ENCODE measurements at regions not wholly inside any gene's neighbourhood (a gene's known extent, or its start where the extent isn't known, plus 50 kb on each side); places are given as distances from the start of the nearest gene placed in this dataset.
"Not testable (repeated sequence)": the region's sequence is repeated elsewhere in the genome, so short reads cannot be mapped to it uniquely, and the experiment has no call there.

DNA sequence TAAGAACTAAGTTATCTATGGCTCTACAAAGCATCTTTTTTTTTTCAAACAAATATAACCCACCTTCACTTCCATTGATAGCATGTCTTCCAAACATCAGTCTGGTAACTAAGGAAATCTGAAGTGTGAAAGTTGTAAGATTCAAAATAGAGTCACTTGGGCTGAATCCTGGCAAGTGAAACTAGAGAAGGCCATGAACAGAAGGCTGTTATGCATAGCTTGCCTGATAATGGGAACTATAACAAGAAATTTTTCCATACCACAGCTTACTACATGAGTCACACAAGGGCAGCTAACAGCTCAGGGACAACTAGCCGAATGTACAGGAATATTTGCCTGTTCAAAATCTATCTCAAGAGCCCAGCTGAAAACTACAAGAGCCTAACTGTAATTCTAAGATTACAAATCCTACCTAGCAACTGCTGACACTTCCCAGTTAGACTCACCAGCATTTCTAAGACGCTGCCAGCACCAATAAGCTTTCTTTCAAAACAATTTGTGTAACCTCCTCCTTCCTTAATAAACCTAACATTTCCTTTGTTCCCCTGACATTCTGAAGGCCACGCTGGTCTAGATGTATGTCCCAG is 1066.5 kb downstream of the PLOD2 start:
- DNase-seq, result no peak

DNA sequence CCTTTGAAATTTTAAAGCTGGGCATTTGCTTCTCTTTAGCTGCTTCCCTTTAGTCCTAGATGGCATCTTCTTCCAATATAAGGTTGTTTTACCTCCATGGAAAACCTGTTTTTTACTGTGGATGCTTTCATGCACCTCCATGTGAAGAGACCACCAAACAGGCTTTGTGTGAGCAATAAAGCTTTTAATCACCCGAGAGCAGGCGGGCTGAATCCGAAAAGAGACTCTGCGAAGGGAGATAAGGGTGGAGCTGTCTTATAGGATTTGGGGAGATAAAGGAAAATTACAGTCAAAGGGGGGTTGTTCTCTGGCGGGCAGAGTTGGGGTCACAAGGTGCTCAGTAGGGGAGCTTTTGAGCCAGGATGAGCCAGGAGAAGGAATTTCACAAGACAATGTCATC is 1049.8 kb downstream of the PLOD2 start:
- not testable (repeated sequence) for DNase-seq

DNA sequence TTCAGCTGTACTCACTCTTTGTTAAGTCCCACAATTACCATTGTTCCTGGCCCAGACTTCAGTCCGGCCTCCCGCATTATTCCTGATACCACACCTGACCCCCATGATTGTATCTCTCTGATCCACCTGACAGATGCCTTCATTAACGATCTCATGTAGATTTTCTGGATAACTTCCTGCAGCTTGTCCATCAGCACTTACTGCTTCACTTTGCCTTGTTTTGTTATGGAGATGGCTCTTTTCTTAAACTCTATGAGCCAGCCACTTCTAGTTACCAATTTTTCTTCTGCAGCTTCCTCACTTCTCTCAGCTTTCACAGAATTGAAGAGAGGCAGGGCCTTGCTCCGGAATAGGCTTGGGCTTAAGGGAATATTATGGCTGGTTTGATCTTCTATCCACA is 1044.2 kb downstream of the PLOD2 start:
- DNase-seq, result no peak

DNA sequence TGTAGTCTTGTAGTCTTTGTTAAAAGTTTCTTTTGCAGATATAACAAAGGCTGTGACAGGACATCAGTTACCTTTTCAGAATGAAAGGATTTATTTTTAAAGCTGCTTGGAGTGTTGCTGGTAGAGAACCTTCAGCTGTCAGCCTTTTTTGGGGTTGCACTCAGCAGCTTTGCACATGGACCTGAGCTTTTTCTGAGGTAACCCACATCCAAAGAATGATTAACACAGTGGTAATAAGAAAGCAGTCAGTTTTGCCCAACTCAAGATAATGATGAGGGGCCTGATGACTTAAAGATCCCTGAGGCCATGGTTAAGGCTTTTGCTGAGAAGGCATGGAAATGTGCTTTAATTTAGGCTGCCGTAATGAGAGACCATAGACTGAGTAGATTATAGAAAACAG is 1042.7 kb downstream of the PLOD2 start:
- DNase-seq, result no peak

DNA sequence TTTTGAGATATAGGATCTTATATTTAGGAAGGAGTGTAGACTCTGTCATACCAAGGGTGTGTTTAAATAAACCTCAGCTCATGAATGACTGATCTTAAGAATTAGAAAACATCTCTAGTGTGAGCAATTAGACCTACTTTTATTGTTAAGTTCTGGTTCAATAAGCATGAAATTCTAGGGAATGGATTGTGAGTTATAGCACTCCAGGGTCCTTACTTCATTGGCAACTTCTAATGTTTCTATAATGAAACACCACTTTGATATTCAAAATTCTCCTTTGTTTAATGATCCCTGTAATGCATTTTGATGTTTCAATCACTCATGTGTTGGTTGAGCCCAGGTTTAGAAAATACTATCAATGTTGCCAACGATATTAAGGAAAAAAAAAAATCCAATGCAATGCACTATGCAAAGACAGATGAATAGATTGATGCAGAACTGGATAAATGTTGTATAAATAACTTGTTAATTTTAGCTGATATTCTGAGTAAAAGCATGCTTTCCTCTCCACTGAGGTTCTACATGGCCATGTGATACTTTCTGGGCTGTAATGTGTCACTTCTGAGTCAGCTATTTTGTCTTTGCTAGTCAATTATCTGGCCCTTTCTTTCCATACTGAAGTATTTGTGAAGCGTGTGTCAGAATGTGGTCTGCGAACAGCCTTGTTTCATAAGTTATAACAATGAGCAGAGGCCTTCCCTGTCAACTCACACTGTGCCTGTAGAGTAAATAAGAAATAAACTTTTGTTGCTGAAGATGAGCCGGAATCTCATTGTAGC is 1035.9 kb downstream of the PLOD2 start:
- no peak for DNase-seq

DNA sequence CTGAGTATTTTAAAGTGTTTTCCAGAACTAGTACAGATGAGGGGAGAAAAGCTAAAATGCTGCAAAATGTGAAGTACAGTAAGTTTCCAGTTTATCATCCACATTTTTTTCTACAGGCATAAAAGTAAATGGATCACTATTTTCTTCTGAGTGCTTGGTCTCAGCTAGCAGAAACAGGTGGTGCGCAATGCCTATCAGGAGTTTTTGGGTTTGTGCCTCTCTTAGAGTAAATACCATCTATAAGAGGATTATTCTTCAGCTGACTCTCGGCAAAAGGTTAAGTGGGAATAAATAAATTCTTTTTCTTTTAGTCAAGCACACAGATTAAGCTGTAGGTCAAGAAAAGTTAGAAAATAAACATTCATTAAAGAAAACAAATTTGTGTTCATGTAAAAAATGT is 1027.7 kb downstream of the PLOD2 start:
- no peak for DNase-seq

DNA sequence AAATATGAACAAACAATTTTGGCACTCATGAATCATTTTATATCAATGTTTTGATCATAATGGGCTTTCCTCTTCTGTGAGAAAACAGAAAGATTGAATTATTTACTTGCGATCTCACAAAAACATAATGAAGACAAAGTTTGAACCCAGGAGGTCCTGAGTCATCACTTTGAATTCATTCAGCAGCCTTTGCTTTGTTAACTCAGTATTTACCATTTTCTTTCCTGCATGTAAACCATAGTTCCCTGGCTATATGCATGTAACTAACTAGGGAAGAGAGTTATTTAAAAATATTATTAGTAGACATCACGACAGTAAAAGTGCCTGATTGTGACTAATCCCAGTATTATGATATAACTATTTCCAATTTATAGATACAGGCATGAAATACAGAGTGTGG is 1026.2 kb downstream of the PLOD2 start:
- DNase-seq, result no peak

DNA sequence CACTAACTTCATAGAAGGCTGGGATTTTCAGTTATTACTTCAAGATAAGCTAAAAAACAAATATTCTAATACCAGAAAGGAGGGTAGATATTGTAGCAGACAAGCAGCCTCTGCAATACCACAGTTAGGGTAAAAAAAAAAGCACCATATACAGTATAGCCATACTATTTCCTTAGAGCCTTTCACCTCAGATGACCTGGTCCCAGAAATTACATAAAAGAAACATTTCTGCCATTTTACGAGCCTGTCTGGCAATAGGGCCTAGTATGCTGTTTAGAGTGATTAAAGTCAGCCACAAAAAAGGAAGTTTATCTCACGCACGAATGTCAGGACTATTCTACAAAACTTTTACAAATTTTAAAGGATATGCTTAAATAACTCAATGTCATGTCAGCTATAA is 1016.6 kb downstream of the PLOD2 start:
- DNase-seq, result no peak

DNA sequence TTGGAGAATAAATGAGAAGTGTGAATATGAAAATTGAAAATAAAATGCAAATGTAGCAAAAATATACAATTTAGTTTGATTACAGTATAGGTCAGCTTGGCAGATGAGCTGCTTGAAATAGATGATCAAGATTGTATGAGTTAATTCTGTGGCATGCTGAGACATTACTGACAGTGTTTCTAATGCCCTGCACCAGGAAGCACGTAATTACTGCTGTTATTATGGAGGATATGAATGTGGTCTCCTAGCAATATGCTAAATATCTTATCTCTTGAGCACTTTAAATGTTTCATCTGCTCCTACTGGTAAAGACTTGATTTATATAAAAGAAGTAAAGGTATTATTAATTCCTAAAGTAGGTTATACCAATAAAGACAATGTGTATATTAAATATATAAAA is 1015.5 kb downstream of the PLOD2 start:
- no peak for DNase-seq

DNA sequence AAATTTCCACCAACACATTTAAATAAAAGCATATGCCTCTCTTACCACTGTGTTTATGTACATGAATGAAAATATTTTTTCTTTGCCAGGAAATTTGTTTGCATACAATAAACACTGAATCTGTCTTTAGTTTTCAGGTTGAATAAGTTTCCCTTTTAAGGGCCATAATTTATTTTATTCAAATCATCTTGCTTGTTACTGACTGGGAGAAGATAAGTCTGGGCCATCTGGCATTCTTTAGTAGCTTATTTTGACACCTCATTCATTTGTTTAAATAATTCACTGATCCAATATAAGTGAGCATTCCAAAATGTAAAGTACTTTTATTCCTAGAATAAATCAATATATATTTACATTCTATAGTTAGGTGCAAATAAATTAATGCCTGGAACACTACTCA is 1001.3 kb downstream of the PLOD2 start:
- DNase-seq, result no peak

DNA sequence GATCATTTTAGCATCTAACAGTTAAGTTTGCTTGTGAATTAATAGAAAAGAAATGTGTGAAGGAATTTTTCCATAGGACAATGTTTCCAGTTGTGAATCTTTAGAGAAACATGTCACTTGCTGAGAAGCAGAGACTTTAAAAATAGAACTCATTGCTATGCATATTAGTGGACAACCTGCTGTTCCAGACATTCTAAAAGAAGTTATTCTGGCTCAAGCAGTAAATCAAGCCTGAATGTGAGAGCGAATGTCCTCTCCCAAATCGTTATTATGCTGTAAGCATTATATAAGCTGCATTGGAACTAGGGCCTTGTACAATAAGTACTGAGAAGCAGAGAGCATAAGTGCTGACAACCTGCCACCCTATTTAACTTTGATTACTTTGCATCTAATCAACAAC is 990.9 kb downstream of the PLOD2 start:
- DNase-seq, result no peak

DNA sequence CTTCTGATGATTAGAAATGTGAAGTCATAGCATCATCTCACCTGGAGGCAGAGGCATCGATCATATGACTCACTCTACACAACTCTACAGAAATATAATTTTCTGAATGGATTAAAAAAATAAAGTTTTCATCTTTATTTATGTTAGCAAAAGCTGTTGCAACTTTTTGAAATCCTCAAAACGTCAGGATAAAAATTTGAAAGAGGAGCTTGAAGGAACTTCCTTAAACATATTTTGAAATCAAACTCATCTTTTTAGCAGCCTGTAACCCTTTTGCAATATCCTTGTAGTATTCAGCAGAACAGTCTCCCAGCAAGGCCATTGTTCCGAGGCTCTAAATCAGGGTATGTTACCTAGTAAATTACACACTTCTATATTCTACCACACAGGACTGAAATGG is 985.4 kb downstream of the PLOD2 start:
- no peak for DNase-seq

DNA sequence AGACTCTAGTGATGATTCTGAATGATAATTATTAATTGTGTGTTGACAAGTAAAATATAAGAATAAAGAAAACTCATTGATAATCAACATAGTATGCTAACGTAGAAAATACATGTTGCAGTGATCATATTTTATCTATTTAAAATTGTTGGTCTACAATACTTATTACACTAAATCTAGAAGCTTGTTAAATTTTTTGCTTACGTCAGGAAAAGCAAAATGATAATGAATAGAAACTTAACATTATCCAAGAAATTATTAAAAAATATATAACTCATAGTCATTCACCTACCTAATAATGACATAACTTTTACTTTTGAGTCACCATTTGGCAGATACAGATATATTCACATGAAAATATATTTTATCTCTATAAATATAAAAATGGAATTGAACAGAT is 984.1 kb downstream of the PLOD2 start:
- no peak for DNase-seq

DNA sequence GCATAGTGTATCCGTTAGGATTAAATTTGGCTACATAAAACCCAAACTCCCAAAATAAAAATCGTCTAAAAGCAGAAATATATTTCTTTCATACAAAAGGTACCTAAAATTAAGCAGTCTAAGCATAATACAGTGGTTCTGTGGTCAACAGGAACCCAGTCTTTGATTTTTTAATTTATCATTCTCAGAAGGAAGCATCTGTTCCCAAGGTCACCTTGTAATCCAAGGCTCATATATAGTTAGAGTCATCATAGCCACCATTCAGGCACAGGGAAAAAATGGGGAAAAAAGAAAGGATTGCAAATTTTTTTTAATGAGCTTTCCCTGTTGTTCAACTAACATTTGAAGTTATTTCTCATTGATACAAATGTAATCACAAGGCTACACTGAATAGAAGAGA is 983.2 kb downstream of the PLOD2 start:
- no peak for DNase-seq

DNA sequence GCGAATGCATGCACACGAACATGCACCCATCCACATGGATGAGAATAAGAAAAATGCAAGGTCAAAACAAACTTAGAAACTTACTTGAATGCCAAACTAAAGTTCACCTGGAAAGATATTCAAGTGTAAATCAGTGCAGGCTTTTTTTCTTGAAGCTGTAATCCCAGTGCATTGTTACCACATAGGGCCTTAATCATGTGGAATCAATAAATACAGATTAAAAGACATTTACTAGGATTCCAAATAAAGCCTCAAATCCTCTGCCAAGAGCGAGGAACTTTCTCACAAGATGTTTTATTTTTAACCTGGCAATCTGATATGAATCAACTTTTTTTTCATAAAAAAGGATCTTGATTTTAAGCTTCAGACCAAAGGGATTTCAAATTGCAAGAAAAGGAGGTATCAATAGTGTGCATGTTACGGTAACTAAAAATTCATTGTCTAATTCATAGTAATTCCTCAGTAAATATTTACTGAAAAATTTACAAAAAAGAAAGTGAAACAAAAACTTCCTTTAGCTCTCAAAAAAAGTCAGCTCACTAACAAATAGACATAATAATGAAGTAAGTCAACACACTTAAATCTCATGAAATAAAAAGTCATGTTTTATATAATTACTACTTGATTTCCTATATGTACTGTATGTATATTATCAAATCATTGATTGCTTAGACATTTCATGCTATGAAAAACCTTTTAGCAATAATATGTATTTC is 978.6 kb downstream of the PLOD2 start:
- no peak for DNase-seq

DNA sequence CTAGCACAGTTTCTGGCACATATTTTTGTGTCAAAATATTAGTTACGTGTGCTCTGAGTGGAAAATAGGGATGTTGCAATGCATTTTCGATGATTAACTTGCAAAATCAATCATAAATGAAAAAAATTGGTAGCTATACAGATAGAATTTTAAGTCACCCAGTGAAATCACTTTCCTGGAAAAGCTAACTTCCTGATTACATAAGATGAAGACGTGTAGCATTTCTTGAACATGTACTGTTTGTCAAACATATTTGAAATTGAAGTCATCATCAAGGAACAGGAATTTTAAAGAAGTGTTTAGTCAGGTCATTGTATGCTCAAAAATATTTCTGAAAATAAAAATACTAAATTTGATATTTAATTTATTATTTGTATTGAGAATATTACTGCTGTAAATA is 977.7 kb downstream of the PLOD2 start:
- no peak for DNase-seq

DNA sequence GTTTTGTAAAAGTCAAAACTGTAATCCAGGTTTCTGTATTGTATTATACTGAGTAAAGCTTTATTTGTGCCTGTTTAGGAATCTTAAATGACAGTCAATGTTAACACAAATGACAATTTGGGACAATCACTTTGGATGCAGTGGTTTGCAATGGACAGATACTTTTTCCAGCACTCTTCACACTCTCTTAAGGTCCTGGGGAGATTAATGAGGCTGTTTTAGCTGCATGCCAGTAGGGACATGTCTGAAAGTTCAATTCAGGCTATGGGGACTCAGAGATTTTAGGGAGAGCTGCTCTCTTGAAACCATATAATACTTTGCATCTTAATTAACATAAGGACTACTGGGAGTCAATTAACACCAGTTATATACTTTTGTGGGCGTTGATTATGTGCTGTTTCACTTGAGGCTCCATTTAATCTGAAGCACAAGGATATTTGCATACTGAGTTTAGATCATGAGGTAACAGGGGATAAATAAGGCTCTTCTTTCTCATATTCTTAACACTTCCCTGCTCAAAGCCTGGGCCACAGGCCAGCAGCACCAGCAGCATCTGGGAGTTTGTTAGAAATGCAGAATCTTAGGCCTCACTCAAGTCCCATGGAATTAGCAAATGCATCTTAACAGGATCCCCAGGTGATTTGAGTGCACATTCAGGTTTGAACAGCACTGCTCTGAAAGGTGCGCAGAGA is 972.8 kb downstream of the PLOD2 start:
- DNase-seq, result no peak

DNA sequence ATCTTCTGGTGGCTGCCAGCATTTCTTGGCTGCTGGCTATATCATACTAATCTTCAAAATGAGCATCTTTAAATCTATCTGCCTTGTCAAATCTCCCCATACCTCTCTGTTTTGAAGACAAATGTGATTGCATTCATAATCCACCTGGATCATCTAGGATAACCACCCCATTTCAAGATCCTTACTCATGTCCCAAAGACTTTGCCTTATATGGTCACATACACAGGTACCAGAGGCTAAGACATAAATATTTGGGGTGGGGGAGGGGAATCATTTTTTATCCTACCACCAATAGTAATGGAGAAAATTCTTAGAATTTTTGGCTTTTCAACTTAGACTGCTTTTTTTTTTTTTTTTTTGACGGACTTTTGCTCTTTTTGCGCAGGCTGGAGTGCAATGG is 970.8 kb downstream of the PLOD2 start:
- no peak for DNase-seq

DNA sequence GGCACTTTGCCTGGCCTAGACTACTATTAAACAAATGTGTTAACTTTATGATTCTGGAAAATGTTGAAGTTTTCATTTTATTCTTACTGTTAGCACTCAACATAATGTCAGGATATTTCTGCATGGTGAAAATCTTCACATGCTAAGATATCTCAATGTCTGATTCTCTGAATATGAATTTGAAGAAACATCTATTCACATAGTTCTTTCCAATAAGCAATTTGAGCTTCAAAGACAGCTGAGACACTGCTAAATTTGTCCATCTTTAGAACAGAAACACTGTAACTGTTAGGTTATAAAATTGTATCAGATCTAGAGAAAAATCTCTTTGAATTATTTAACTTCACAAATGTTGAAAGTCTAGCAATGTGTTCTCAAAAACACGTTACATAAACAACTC is 970.2 kb downstream of the PLOD2 start:
- DNase-seq, result no peak

DNA sequence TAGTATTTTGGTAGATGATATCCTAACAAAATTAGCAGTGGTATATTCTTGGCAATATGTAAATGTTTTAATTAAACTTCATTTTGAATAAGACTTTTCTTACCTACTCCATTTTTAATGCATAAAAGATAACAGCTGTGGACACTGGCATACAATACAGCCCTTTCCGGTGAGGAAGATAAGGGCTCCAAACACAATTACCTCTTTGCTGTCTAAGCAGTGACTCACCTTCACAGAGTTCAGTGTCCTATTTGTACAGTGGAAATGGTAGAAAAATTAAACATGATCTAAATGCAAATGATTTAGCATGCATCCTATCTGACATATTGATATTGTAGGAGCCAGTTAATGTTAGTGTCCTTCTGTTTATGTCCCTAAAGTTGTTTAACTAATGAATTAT is 969.4 kb downstream of the PLOD2 start:
- no peak for DNase-seq

DNA sequence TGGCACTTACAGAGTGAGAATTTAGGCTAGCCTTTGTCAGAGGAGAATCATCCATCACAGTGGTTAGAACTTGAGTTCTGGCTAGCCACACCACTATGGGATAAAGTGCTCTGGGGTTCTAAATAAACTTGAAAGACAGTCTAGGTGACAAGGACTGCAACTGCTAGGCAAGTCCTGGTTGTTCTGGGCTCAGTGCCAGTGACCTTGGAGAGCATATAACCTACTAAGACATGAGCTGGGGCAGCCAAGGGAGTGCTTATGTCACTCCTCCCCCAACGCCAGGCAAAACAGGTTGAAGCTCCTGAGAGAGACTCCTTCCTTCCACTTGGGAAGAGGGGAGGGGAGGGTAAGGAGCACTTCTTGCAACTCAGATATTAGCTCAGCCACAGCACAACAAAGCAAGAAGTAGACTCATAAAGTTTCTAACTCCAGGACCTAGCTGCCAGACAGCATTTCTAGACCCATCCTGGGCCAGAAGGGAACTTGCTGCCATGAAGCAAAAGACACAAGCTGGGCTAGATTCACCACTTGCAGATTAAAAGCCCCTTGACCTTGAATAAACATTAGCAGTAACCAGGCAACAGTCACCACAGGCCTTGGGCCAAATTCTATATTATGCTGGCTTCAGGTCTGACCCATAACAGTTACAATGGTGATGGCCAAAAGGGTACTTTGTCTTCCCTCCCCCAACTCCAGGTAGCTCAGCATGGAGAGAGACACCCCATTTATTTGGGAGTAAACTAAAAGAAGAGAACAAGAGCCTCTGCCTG is 963.7 kb downstream of the PLOD2 start:
- no peak for DNase-seq

DNA sequence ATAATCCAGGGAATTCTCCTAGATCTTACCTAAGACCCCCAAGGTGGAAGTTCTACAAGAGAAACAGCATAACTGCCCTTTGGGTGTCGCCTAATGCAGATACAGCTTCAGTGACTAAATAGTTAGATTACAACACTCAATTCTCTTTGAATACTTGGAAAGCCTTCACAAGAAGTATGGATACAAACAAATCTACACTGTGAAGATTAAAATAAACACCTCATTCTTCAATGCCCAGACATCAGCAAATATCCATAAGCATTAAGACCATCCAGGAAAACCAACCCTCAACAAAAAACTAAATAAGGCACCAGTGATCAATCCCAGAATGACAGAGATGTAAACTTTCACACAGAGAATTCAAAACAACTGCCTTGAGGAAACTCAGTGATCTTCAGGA is 963.2 kb downstream of the PLOD2 start:
- DNase-seq, result no peak

DNA sequence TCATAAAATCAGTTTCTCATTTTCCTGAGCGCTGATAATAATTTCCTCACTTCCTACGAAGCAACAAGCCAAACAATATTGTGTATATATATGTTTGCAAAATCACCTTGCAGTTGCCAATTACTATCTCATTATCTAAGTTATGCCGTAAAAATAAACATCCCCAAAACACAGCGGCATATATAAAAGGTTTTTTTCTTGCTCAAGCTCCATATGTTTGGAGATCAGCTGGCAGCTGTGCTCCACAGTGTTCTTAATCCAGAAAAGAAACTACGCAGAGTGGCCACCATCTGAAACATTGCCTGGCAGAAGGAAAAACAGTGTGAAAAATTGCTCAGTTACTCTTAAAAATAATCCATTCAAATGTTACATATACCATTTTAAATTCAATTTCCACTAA is 951.4 kb downstream of the PLOD2 start:
- no peak for DNase-seq
